ENCODE measurements at regions not wholly inside any gene's neighbourhood (a gene's known extent, or its start where the extent isn't known, plus 50 kb on each side); places are given as distances from the start of the nearest gene placed in this dataset.

- Histone ChIP-seq H3K4me3 (ENCODE audit: control insufficient read depth in 1 of 2, extremely low read depth in 1 of 2, low read length in 1 of 2) (no peak overlapping the region), H3K27ac (ENCODE audit: low read length) (no peak overlapping the region), H3K27me3 (replicated peaks in 1 of 2; ENCODE audit: control insufficient read depth in 2 of 2, extremely low read depth in 1 of 2, insufficient read depth in 2 of 2, low read length in 1 of 2) (no peaks in the 10 kb centered on the region), H3K36me3 (ENCODE audit: control insufficient read depth in 2 of 2, extremely low read depth in 1 of 2, insufficient read depth in 1 of 2, low read length in 1 of 2) (no peaks in the 10 kb centered on the region), H3K4me1 (ENCODE audit: control insufficient read depth in 1 of 2, extremely low read depth in 1 of 2, insufficient read depth in 2 of 2, low read length in 2 of 2) (no peaks in the 10 kb centered on the region), H3K9me3 (no peaks in the 10 kb centered on the region)
- Mint-ChIP-seq H3K9me3 (no peaks in the 10 kb centered on the region), H3K36me3 (no peaks in the 10 kb centered on the region), H3K27me3 (peaks cover 20 to 25% of the 10 kb centered on the region in 2 donors), H3K4me1 (no peaks in the 10 kb centered on the region), H3K4me3 (no peak overlapping the region), H3K27ac (no peak overlapping the region)
- no peak for DNase-seq
- WGBS (ENCODE audit: insufficient coverage), result 88% methylated on average over 1 of the region's 5 CpGs
- ChIA-PET CTCF (no interaction called here), POLR2A (no interaction called here)
- ATAC-seq (replicated peaks in 1 of 4), result no peak
Measured at GRCh38 chr10:4736608-4737007, 89.4 kb upstream of the AKR1E2 start.

- no peaks in the 10 kb centered on the region for H3K4me1 Mint-ChIP-seq
- DNase-seq (no peak), ATAC-seq (replicated peaks in 1 of 4) (no peak)
- H3K36me3 ChIP-seq (ENCODE audit: control insufficient read depth in 2 of 2, extremely low read depth in 1 of 2, insufficient read depth in 1 of 2, low read length in 1 of 2), result no peaks in the 10 kb centered on the region
- no peaks in the 10 kb centered on the region for H3K36me3 Mint-ChIP-seq
- peaks cover 20 to 25% of the 10 kb centered on the region in 2 donors for H3K27me3 Mint-ChIP-seq
- ChIA-PET CTCF (no interaction called here), POLR2A (no interaction called here)
- no peaks in the 10 kb centered on the region for H3K9me3 ChIP-seq
- no peaks in the 10 kb centered on the region for H3K9me3 Mint-ChIP-seq
- WGBS (ENCODE audit: insufficient coverage), result 92% methylated on average over 2 of the region's 7 CpGs
- no peak overlapping the region for H3K27ac Mint-ChIP-seq
- no peak overlapping the region for H3K4me3 ChIP-seq (ENCODE audit: control insufficient read depth in 1 of 2, extremely low read depth in 1 of 2, low read length in 1 of 2)
- H3K4me3 Mint-ChIP-seq, result no peak overlapping the region
- H3K27ac ChIP-seq (ENCODE audit: low read length), result no peak overlapping the region
- no peaks in the 10 kb centered on the region for H3K4me1 ChIP-seq (ENCODE audit: control insufficient read depth in 1 of 2, extremely low read depth in 1 of 2, insufficient read depth in 2 of 2, low read length in 2 of 2)
- H3K27me3 ChIP-seq (replicated peaks in 1 of 2; ENCODE audit: control insufficient read depth in 2 of 2, extremely low read depth in 1 of 2, insufficient read depth in 2 of 2, low read length in 1 of 2), result no peaks in the 10 kb centered on the region
Measured at GRCh38 chr10:4736183-4736582, 89.8 kb upstream of the AKR1E2 start.

- Histone ChIP-seq H3K9me3 (no peaks in the 10 kb centered on the region), H3K4me3 (ENCODE audit: control insufficient read depth in 1 of 2, extremely low read depth in 1 of 2, low read length in 1 of 2) (no peak overlapping the region), H3K4me1 (ENCODE audit: control insufficient read depth in 1 of 2, extremely low read depth in 1 of 2, insufficient read depth in 2 of 2, low read length in 2 of 2) (no peaks in the 10 kb centered on the region), H3K36me3 (ENCODE audit: control insufficient read depth in 2 of 2, extremely low read depth in 1 of 2, insufficient read depth in 1 of 2, low read length in 1 of 2) (no peaks in the 10 kb centered on the region), H3K27ac (ENCODE audit: low read length) (no peak overlapping the region), H3K27me3 (replicated peaks in 1 of 2; ENCODE audit: control insufficient read depth in 2 of 2, extremely low read depth in 1 of 2, insufficient read depth in 2 of 2, low read length in 1 of 2) (no peaks in the 10 kb centered on the region)
- H3K9me3 Mint-ChIP-seq, result no peaks in the 10 kb centered on the region
- ATAC-seq (replicated peaks in 1 of 4) (no peak), DNase-seq (no peak)
- no peak overlapping the region for H3K4me3 Mint-ChIP-seq
- ChIA-PET POLR2A (no interaction called here), CTCF (no interaction called here)
- WGBS (ENCODE audit: insufficient coverage), result 60% methylated on average over 1 of the region's 3 CpGs
- H3K27ac Mint-ChIP-seq, result no peak overlapping the region
- no peaks in the 10 kb centered on the region for H3K36me3 Mint-ChIP-seq
- peaks cover 15 to 24% of the 10 kb centered on the region in 2 donors for H3K27me3 Mint-ChIP-seq
- no peaks in the 10 kb centered on the region for H3K4me1 Mint-ChIP-seq
Measured at GRCh38 chr10:4733843-4734224, 92.2 kb upstream of the AKR1E2 start.

- Histone ChIP-seq H3K36me3 (ENCODE audit: control insufficient read depth in 2 of 2, extremely low read depth in 1 of 2, insufficient read depth in 1 of 2, low read length in 1 of 2) (no peaks in the 10 kb centered on the region), H3K27me3 (replicated peaks in 1 of 2; ENCODE audit: control insufficient read depth in 2 of 2, extremely low read depth in 1 of 2, insufficient read depth in 2 of 2, low read length in 1 of 2) (no peaks in the 10 kb centered on the region), H3K9me3 (no peaks in the 10 kb centered on the region), H3K27ac (ENCODE audit: low read length) (no peak overlapping the region), H3K4me3 (ENCODE audit: control insufficient read depth in 1 of 2, extremely low read depth in 1 of 2, low read length in 1 of 2) (no peak overlapping the region), H3K4me1 (ENCODE audit: control insufficient read depth in 1 of 2, extremely low read depth in 1 of 2, insufficient read depth in 2 of 2, low read length in 2 of 2) (no peaks in the 10 kb centered on the region)
- DNase-seq (no peak), ATAC-seq (replicated peaks in 1 of 4) (no peak)
- H3K4me3 Mint-ChIP-seq, result no peak overlapping the region
- no peaks in the 10 kb centered on the region for H3K36me3 Mint-ChIP-seq
- no peaks in the 10 kb centered on the region for H3K4me1 Mint-ChIP-seq
- 74% methylated on average over 7 of the region's 7 CpGs for WGBS (ENCODE audit: insufficient coverage)
- H3K27me3 Mint-ChIP-seq, result peaks cover 11 to 19% of the 10 kb centered on the region in 2 donors
- POLR2A ChIA-PET, result no interaction called here
- no peaks in the 10 kb centered on the region for H3K9me3 Mint-ChIP-seq
- H3K27ac Mint-ChIP-seq, result no peak overlapping the region
- CTCF ChIA-PET, result no interaction called here
Measured at GRCh38 chr10:4733150-4733842, 92.7 kb upstream of the AKR1E2 start.

GRCh38 chr10:4730998-4731397, 95.0 kb upstream of the AKR1E2 start:
- CTCF ChIA-PET, result interaction anchor here in 1 of 2 donors (0.6 kb wide), 1 partner anchor 38 kb away, joined by 3 read pairs; no protein-coding TSS in a partner anchor
- no peaks in the 10 kb centered on the region for H3K36me3 Mint-ChIP-seq
- Histone ChIP-seq H3K4me3 (ENCODE audit: control insufficient read depth in 1 of 2, extremely low read depth in 1 of 2, low read length in 1 of 2) (no peak overlapping the region), H3K4me1 (ENCODE audit: control insufficient read depth in 1 of 2, extremely low read depth in 1 of 2, insufficient read depth in 2 of 2, low read length in 2 of 2) (no peaks in the 10 kb centered on the region), H3K36me3 (ENCODE audit: control insufficient read depth in 2 of 2, extremely low read depth in 1 of 2, insufficient read depth in 1 of 2, low read length in 1 of 2) (no peaks in the 10 kb centered on the region), H3K9me3 (no peaks in the 10 kb centered on the region), H3K27ac (ENCODE audit: low read length) (no peak overlapping the region), H3K27me3 (replicated peaks in 1 of 2; ENCODE audit: control insufficient read depth in 2 of 2, extremely low read depth in 1 of 2, insufficient read depth in 2 of 2, low read length in 1 of 2) (no peaks in the 10 kb centered on the region)
- no peak overlapping the region for H3K4me3 Mint-ChIP-seq
- WGBS (ENCODE audit: insufficient coverage), result no CpG with 5 or more reads among the region's 3 CpGs
- no peaks in the 10 kb centered on the region for H3K9me3 Mint-ChIP-seq
- no peak for ATAC-seq (replicated peaks in 1 of 4)
- no peak overlapping the region for H3K27ac Mint-ChIP-seq
- POLR2A ChIA-PET, result interaction anchor here in 1 of 2 donors (0.6 kb wide), 1 partner anchor 658 kb away, joined by 3 read pairs; no protein-coding TSS in a partner anchor
- peaks cover 12 to 22% of the 10 kb centered on the region in 2 donors for H3K27me3 Mint-ChIP-seq
- no peak for DNase-seq
- no peaks in the 10 kb centered on the region for H3K4me1 Mint-ChIP-seq

GRCh38 chr10:4725917-4726606, 99.9 kb upstream of the AKR1E2 start:
- no peaks in the 10 kb centered on the region for H3K27me3 ChIP-seq (replicated peaks in 1 of 2; ENCODE audit: control insufficient read depth in 2 of 2, extremely low read depth in 1 of 2, insufficient read depth in 2 of 2, low read length in 1 of 2)
- no CpG with 5 or more reads among the region's 4 CpGs for WGBS (ENCODE audit: insufficient coverage)
- Mint-ChIP-seq H3K36me3 (no peaks in the 10 kb centered on the region), H3K4me3 (no peak overlapping the region), H3K27me3 (peaks cover 7 to 11% of the 10 kb centered on the region in 2 donors), H3K27ac (no peak overlapping the region), H3K9me3 (no peaks in the 10 kb centered on the region), H3K4me1 (no peaks in the 10 kb centered on the region)
- no peaks in the 10 kb centered on the region for H3K36me3 ChIP-seq (ENCODE audit: control insufficient read depth in 2 of 2, extremely low read depth in 1 of 2, insufficient read depth in 1 of 2, low read length in 1 of 2)
- H3K9me3 ChIP-seq, result no peaks in the 10 kb centered on the region
- no peak overlapping the region for H3K4me3 ChIP-seq (ENCODE audit: control insufficient read depth in 1 of 2, extremely low read depth in 1 of 2, low read length in 1 of 2)
- H3K27ac ChIP-seq (ENCODE audit: low read length), result no peak overlapping the region
- DNase-seq (no peak), ATAC-seq (replicated peaks in 1 of 4) (no peak)
- no peaks in the 10 kb centered on the region for H3K4me1 ChIP-seq (ENCODE audit: control insufficient read depth in 1 of 2, extremely low read depth in 1 of 2, insufficient read depth in 2 of 2, low read length in 2 of 2)
- CTCF ChIA-PET, result interaction anchor here in 1 of 2 donors (0.6 kb wide), 1 partner anchor 18 kb away, joined by 3 read pairs; no protein-coding TSS in a partner anchor
- POLR2A ChIA-PET, result no interaction called here
